K562 (cell line): ENCODE measurements at regions not wholly inside any gene's neighbourhood (a gene's known extent, or its start where the extent isn't known, plus 50 kb on each side); places are given as distances from the start of the nearest gene placed in this dataset.

Experiments used
- CTCF ChIP-seq, 3 experiments: IDR thresholded peaks in 2 of 3; conservative IDR thresholded peaks in 1 of 3; 2 replicates each; pipeline ENCODE4 v1.5.1; 2011 to 2012; ENCODE audit warnings: low read length in 3 of 3, mild to moderate bottlenecking in 3 of 3, control low read depth in 2 of 3, improper control_type of control experiment in 1 of 3, inconsistent platforms in 1 of 3, low read depth in 1 of 3, mixed read lengths in 1 of 3, moderate library complexity in 1 of 3; ENCODE audit not compliant: insufficient read depth in 2 of 3
- SREBF2 ChIP-seq: sonication (generic); formaldehyde crosslinking; IDR thresholded peaks from 2 replicates; pipeline ENCODE4 v1.4.0; 2020; ENCODE audit warnings: mild to moderate bottlenecking, missing genetic modification reagents

DNA sequence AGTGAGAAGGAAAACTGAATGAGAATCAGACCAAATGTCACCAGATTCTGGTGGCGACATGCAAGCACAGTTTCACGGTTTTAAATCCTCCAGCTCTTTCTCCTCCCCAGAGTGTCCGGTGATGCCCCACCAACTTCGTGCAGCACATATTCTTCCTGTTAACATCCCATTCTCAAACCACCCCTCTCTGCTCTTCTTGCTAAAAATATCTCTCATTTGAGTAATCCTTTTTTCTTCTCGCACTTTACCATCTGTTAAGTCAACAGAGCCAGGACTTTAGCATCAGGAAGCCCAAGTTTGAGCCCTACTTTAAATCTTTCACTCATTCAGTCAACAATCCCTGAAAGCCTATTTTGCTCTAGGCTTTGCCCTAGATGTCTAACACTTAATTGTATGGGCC is 68.2 kb upstream of the VGLL4 start:
- TF ChIP-seq SREBF2, result no peak
- TF ChIP-seq CTCF (IDR thresholded peaks at IDR 0.05 in 2 of 3, conservative IDR thresholded peaks at IDR 0.05 in 1 of 3; ENCODE audit: insufficient read depth in 2 of 3, low read depth in 1 of 3, low read length in 3 of 3), result no peak
